ENCODE measurements at regions not wholly inside any gene's neighbourhood (a gene's known extent, or its start where the extent isn't known, plus 50 kb on each side); places are given as distances from the start of the nearest gene placed in this dataset.

DNA sequence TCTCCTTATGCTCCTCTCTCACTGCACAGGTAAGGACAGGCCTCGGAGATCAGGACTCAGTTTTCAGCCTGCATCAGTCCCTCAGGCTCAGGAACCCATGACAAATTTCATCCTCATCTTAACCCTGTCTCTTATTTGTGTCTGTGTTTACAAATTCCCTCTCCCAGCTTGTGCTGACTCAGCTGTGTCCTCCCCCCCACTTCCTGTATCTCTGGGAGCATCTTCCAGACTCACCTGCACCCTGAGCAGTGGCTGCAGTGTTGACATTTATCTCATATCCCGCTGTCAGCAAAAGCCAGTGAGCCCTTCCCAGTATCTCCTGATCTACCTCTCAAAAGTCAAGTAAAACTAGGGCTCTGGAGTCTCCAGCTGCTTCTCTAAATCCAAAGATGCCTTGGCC, 65.6 kb upstream of the VPREB1 start:
- TF ChIP-seq, protein P1, sequence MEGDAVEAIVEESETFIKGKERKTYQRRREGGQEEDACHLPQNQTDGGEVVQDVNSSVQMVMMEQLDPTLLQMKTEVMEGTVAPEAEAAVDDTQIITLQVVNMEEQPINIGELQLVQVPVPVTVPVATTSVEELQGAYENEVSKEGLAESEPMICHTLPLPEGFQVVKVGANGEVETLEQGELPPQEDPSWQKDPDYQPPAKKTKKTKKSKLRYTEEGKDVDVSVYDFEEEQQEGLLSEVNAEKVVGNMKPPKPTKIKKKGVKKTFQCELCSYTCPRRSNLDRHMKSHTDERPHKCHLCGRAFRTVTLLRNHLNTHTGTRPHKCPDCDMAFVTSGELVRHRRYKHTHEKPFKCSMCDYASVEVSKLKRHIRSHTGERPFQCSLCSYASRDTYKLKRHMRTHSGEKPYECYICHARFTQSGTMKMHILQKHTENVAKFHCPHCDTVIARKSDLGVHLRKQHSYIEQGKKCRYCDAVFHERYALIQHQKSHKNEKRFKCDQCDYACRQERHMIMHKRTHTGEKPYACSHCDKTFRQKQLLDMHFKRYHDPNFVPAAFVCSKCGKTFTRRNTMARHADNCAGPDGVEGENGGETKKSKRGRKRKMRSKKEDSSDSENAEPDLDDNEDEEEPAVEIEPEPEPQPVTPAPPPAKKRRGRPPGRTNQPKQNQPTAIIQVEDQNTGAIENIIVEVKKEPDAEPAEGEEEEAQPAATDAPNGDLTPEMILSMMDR (IDR thresholded peaks at IDR 0.05; ENCODE audit: low read depth, low read length): no peak
- no peak for TF ChIP-seq EZH2phosphoT487 (IDR thresholded peaks at IDR 0.05; ENCODE audit: low read depth)
